ENCODE measurements at regions not wholly inside any gene's neighbourhood (a gene's known extent, or its start where the extent isn't known, plus 50 kb on each side); places are given as distances from the start of the nearest gene placed in this dataset.

GRCh38 chr14:87705439-87705896 lies 287.5 kb downstream of the GALC start:
- no peak for TF ChIP-seq CTCF (IDR thresholded peaks at IDR 0.05; ENCODE audit: control insufficient read depth, extremely low read depth, insufficient read depth)
- no peak for DNase-seq (ENCODE audit: low read depth)

GRCh38 chr14:87698481-87698880 lies 294.5 kb downstream of the GALC start:
- no peak for DNase-seq (ENCODE audit: low read depth)
- no peak for TF ChIP-seq CTCF (IDR thresholded peaks at IDR 0.05; ENCODE audit: control insufficient read depth, extremely low read depth, insufficient read depth)
- H3K4me3 ChIP-seq (ENCODE audit: low read depth, low read length): no peak overlapping the region

More at GRCh38 chr14:87705439-87705896, 287.5 kb downstream of the GALC start:
- H3K4me3 ChIP-seq (ENCODE audit: low read depth, low read length): no peak overlapping the region

- no peak for DNase-seq (ENCODE audit: low read depth)
- no peak overlapping the region for H3K4me3 ChIP-seq (ENCODE audit: low read depth, low read length)
- TF ChIP-seq CTCF (IDR thresholded peaks at IDR 0.05; ENCODE audit: control insufficient read depth, extremely low read depth, insufficient read depth): no peak
Measured at GRCh38 chr14:87696485-87696884, 296.5 kb downstream of the GALC start.

- no peak for DNase-seq (ENCODE audit: low read depth)
- no peak for TF ChIP-seq CTCF (IDR thresholded peaks at IDR 0.05; ENCODE audit: control insufficient read depth, extremely low read depth, insufficient read depth)
- no peak overlapping the region for H3K4me3 ChIP-seq (ENCODE audit: low read depth, low read length)
Measured at GRCh38 chr14:87691042-87691881, 301.7 kb downstream of the GALC start.

GRCh38 chr14:87690076-87690613 lies 302.8 kb downstream of the GALC start:
- DNase-seq (ENCODE audit: low read depth): no peak
- no peak overlapping the region for H3K4me3 ChIP-seq (ENCODE audit: low read depth, low read length)
- TF ChIP-seq CTCF (IDR thresholded peaks at IDR 0.05; ENCODE audit: control insufficient read depth, extremely low read depth, insufficient read depth): no peak

- H3K4me3 ChIP-seq (ENCODE audit: low read depth, low read length): no peak overlapping the region
- TF ChIP-seq CTCF (IDR thresholded peaks at IDR 0.05; ENCODE audit: control insufficient read depth, extremely low read depth, insufficient read depth): no peak
- DNase-seq (ENCODE audit: low read depth): no peak
Measured at GRCh38 chr14:87688524-87688923, 304.5 kb downstream of the GALC start.
